ENCODE measurements at regions not wholly inside any gene's neighbourhood (a gene's known extent, or its start where the extent isn't known, plus 50 kb on each side); places are given as distances from the start of the nearest gene placed in this dataset.
"Not testable (repeated sequence)": the region's sequence is repeated elsewhere in the genome, so short reads cannot be mapped to it uniquely, and the experiment has no call there.

GRCh38 chrX:5306654-5307121, 922.0 kb downstream of the NLGN4X start:
- FAIRE-seq, result peak; percentile 45
- no peak for DNase-seq (ENCODE audit: insufficient read length, low spot score)
- no peak for TF ChIP-seq TAF1 (IDR thresholded peaks at IDR 0.05; ENCODE audit: low read depth, low read length)
- TF ChIP-seq POU2F2 (IDR thresholded peaks at IDR 0.05; ENCODE audit: low read depth, low read length), result no peak
- TF ChIP-seq POLR2A (IDR thresholded peaks at IDR 0.05; ENCODE audit: low read depth, low read length), result no peak
- TF ChIP-seq POLR2AphosphoS5 (IDR thresholded peaks at IDR 0.05; ENCODE audit: low read depth, low read length), result no peak
- no peak for TF ChIP-seq SPI1 (IDR thresholded peaks at IDR 0.05; ENCODE audit: low read depth, low read length)

DNA sequence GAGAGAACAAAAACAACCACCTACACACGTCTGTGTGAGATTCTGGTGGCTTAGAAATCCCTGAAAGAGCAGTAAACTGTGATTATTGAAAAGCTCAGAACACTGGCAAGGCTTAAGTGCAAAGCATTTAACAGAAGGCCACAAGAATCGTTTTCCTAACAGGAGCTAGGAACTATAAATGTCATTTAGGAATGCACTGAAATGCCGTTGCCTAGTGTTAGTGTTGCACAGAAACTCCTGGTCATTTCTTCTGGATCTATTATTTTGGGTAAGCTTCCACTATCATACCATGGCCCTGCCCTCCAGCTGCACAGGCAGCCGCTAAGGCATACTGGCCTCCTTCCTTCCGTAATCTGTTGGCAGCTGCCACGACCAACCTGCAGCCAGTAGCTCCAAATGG, 923.2 kb downstream of the NLGN4X start:
- TF ChIP-seq SPI1 (IDR thresholded peaks at IDR 0.05; ENCODE audit: low read depth, low read length) (no peak), TAF1 (IDR thresholded peaks at IDR 0.05; ENCODE audit: low read depth, low read length) (no peak), POLR2AphosphoS5 (IDR thresholded peaks at IDR 0.05; ENCODE audit: low read depth, low read length) (no peak), POLR2A (IDR thresholded peaks at IDR 0.05; ENCODE audit: low read depth, low read length) (no peak), POU2F2 (IDR thresholded peaks at IDR 0.05; ENCODE audit: low read depth, low read length) (no peak), PAX5 (IDR thresholded peaks at IDR 0.05; ENCODE audit: insufficient read depth, low read length, severe bottlenecking) (no peak)
- FAIRE-seq, result no peak

DNA sequence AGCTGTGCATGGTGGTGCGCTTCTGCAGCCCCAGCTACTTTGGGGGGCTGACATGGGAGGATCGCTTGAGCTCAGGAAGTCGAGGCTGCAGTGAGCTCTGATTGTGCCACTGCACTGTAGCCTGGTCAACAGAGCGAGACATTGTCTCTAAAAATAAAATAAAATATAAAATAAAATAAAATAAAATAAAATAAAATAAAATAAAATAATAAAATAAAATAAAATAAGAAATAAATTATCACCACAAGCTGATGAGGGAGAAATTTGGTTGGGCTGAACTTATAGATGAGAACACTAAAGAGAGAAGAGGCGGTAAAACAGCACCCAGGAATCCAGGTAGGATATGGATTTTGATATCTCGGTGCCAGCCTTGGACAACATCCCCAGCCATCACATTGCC, 933.7 kb downstream of the NLGN4X start:
- TF ChIP-seq POLR2AphosphoS5 (IDR thresholded peaks at IDR 0.05; ENCODE audit: low read depth, low read length) (no peak), POLR2A (IDR thresholded peaks at IDR 0.05; ENCODE audit: low read depth, low read length) (no peak), TAF1 (IDR thresholded peaks at IDR 0.05; ENCODE audit: low read depth, low read length) (no peak), POU2F2 (IDR thresholded peaks at IDR 0.05; ENCODE audit: low read depth, low read length) (no peak), SPI1 (IDR thresholded peaks at IDR 0.05; ENCODE audit: low read depth, low read length) (no peak), PAX5 (IDR thresholded peaks at IDR 0.05; ENCODE audit: insufficient read depth, low read length, severe bottlenecking) (no peak)
- no peak for FAIRE-seq
- no peak for DNase-seq (ENCODE audit: insufficient read length, low spot score)

More for the DNA sequence above, 923.2 kb downstream of the NLGN4X start:
- no peak for DNase-seq (ENCODE audit: insufficient read length, low spot score)

- no peak for DNase-seq (ENCODE audit: insufficient read length, low spot score)
- TF ChIP-seq POU2F2 (IDR thresholded peaks at IDR 0.05; ENCODE audit: low read depth, low read length) (no peak), TAF1 (IDR thresholded peaks at IDR 0.05; ENCODE audit: low read depth, low read length) (no peak), PAX5 (IDR thresholded peaks at IDR 0.05; ENCODE audit: insufficient read depth, low read length, severe bottlenecking) (no peak), SPI1 (IDR thresholded peaks at IDR 0.05; ENCODE audit: low read depth, low read length) (no peak), POLR2AphosphoS5 (IDR thresholded peaks at IDR 0.05; ENCODE audit: low read depth, low read length) (no peak), POLR2A (IDR thresholded peaks at IDR 0.05; ENCODE audit: low read depth, low read length) (no peak)
- no peak for FAIRE-seq
These were observed 938.0 kb downstream of the NLGN4X start for GRCh38 chrX:5290635-5291034.

DNA sequence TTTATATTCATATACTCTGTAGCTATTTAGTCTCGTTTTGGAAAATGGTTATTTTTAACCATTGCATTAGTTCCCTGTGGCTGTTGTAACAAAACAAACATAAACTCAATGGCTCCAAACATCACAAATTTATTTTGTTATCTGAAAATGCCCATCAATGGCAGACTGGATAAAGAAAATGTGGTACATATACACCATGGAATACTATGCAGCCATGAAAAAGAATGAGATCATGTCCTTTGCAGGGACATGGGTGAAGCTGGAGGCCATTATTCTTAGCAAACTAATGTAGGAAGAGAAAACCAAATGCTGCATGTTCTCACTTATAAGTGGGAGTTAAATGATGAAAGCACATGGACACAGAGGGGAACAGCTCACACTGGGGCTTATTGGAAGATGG, 938.7 kb downstream of the NLGN4X start:
- not testable (repeated sequence) for FAIRE-seq; DNase-seq (ENCODE audit: insufficient read length, low spot score)

- DNase-seq (ENCODE audit: insufficient read length, low spot score) (no peak), FAIRE-seq (no peak)
- TF ChIP-seq SPI1 (IDR thresholded peaks at IDR 0.05; ENCODE audit: low read depth, low read length) (no peak), TAF1 (IDR thresholded peaks at IDR 0.05; ENCODE audit: low read depth, low read length) (no peak), POLR2AphosphoS5 (IDR thresholded peaks at IDR 0.05; ENCODE audit: low read depth, low read length) (no peak), POU2F2 (IDR thresholded peaks at IDR 0.05; ENCODE audit: low read depth, low read length) (no peak), PAX5 (IDR thresholded peaks at IDR 0.05; ENCODE audit: insufficient read depth, low read length, severe bottlenecking) (no peak), POLR2A (IDR thresholded peaks at IDR 0.05; ENCODE audit: low read depth, low read length) (no peak)
These were observed 949.8 kb downstream of the NLGN4X start for GRCh38 chrX:5278908-5279307.

DNA sequence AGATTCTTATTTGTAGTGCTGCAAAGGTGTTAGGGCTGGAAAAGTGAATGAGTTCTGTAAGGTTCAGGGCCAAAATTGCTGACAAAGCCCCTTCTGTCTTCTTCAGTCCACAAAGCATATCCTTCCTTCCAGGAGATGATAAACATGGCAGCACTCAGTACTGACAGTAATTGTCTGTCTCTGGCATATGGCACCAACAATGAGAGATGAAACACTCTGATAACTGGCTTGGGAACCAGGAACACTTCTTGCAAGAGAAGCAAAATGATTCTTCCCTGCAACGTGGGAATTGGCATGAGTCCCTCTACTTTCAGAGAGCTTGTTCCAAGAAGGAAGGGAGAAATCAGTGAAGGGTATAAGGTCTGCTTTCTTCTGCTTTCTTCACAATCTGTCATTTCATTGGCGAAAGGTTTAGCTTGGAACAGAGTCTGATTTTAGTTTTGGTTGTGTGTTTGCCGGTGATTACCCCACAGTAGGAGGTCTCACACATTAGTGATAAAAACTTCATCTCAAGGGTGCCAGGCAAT, 963.3 kb downstream of the NLGN4X start:
- TF ChIP-seq PAX5 (IDR thresholded peaks at IDR 0.05; ENCODE audit: insufficient read depth, low read length, severe bottlenecking), result no peak
- no peak for TF ChIP-seq POLR2AphosphoS5 (IDR thresholded peaks at IDR 0.05; ENCODE audit: low read depth, low read length)
- TF ChIP-seq POLR2A (IDR thresholded peaks at IDR 0.05; ENCODE audit: low read depth, low read length), result no peak
- TF ChIP-seq SPI1 (IDR thresholded peaks at IDR 0.05; ENCODE audit: low read depth, low read length), result no peak
- no peak for TF ChIP-seq POU2F2 (IDR thresholded peaks at IDR 0.05; ENCODE audit: low read depth, low read length)
- TF ChIP-seq TAF1 (IDR thresholded peaks at IDR 0.05; ENCODE audit: low read depth, low read length), result no peak
- FAIRE-seq, result no peak
- no peak for DNase-seq (ENCODE audit: insufficient read length, low spot score)

GRCh38 chrX:5250106-5250505, 978.6 kb downstream of the NLGN4X start:
- no peak for FAIRE-seq

GRCh38 chrX:5242091-5242790, 986.4 kb downstream of the NLGN4X start:
- TF ChIP-seq SPI1 (IDR thresholded peaks at IDR 0.05; ENCODE audit: low read depth, low read length) (no peak), POU2F2 (IDR thresholded peaks at IDR 0.05; ENCODE audit: low read depth, low read length) (no peak), TAF1 (IDR thresholded peaks at IDR 0.05; ENCODE audit: low read depth, low read length) (no peak), POLR2AphosphoS5 (IDR thresholded peaks at IDR 0.05; ENCODE audit: low read depth, low read length) (no peak), PAX5 (IDR thresholded peaks at IDR 0.05; ENCODE audit: insufficient read depth, low read length, severe bottlenecking) (no peak), POLR2A (IDR thresholded peaks at IDR 0.05; ENCODE audit: low read depth, low read length) (no peak)
- DNase-seq (ENCODE audit: insufficient read length, low spot score) (no peak), FAIRE-seq (no peak)

More at GRCh38 chrX:5250106-5250505, 978.6 kb downstream of the NLGN4X start:
- TF ChIP-seq TAF1 (IDR thresholded peaks at IDR 0.05; ENCODE audit: low read depth, low read length), result no peak
- no peak for TF ChIP-seq SPI1 (IDR thresholded peaks at IDR 0.05; ENCODE audit: low read depth, low read length)
- TF ChIP-seq PAX5 (IDR thresholded peaks at IDR 0.05; ENCODE audit: insufficient read depth, low read length, severe bottlenecking), result no peak
- TF ChIP-seq POLR2A (IDR thresholded peaks at IDR 0.05; ENCODE audit: low read depth, low read length), result no peak
- no peak for TF ChIP-seq POLR2AphosphoS5 (IDR thresholded peaks at IDR 0.05; ENCODE audit: low read depth, low read length)
- no peak for TF ChIP-seq POU2F2 (IDR thresholded peaks at IDR 0.05; ENCODE audit: low read depth, low read length)
- DNase-seq (ENCODE audit: insufficient read length, low spot score), result no peak

- TF ChIP-seq SPI1 (IDR thresholded peaks at IDR 0.05; ENCODE audit: low read depth, low read length) (no peak), POU2F2 (IDR thresholded peaks at IDR 0.05; ENCODE audit: low read depth, low read length) (no peak), POLR2AphosphoS5 (IDR thresholded peaks at IDR 0.05; ENCODE audit: low read depth, low read length) (no peak), POLR2A (IDR thresholded peaks at IDR 0.05; ENCODE audit: low read depth, low read length) (no peak), PAX5 (IDR thresholded peaks at IDR 0.05; ENCODE audit: insufficient read depth, low read length, severe bottlenecking) (no peak), TAF1 (IDR thresholded peaks at IDR 0.05; ENCODE audit: low read depth, low read length) (no peak)
- DNase-seq (ENCODE audit: insufficient read length, low spot score), result no peak
These were observed 991.9 kb downstream of the NLGN4X start for GRCh38 chrX:5236749-5237148.

More at GRCh38 chrX:5236749-5237148, 991.9 kb downstream of the NLGN4X start:
- no peak for FAIRE-seq

All from GM12891 (cell line).